NCI-H2107 treated with DMSO at 0.1 percent for 48 hours (cell line): ENCODE measurements at regions not wholly inside any gene's neighbourhood (a gene's known extent, or its start where the extent isn't known, plus 50 kb on each side); places are given as distances from the start of the nearest gene placed in this dataset.

Experiments used
- DNase-seq: peaks from one replicate; lab custom pipeline; 2025; ENCODE audit not compliant: unreplicated experiment; lab: John Stamatoyannopoulos, UW

- DNase-seq, result no peak
These were observed 169.6 kb upstream of the CLEC14A start for GRCh38 chr14:38425324-38425976.

GRCh38 chr14:38420048-38420447, 164.2 kb upstream of the CLEC14A start:
- DNase-seq, result no peak

- DNase-seq, result no peak
These were observed 163.7 kb upstream of the CLEC14A start for GRCh38 chr14:38419579-38419978.

- no peak for DNase-seq
These were observed 156.8 kb upstream of the CLEC14A start for GRCh38 chr14:38412654-38413053.

GRCh38 chr14:38410442-38410841, 154.5 kb upstream of the CLEC14A start:
- DNase-seq, result no peak

- DNase-seq, result no peak
These were observed 153.3 kb upstream of the CLEC14A start for GRCh38 chr14:38409071-38409705.

- DNase-seq, result no peak
These were observed 150.2 kb upstream of the CLEC14A start for GRCh38 chr14:38405851-38406635.

GRCh38 chr14:38404616-38405015, 148.7 kb upstream of the CLEC14A start:
- DNase-seq, result no peak

GRCh38 chr14:38404100-38404541, 148.2 kb upstream of the CLEC14A start:
- DNase-seq, result no peak

GRCh38 chr14:38400751-38401150, 144.9 kb upstream of the CLEC14A start:
- DNase-seq, result no peak

GRCh38 chr14:38399652-38400051, 143.8 kb upstream of the CLEC14A start:
- DNase-seq, result no peak

- no peak for DNase-seq
These were observed 138.9 kb upstream of the CLEC14A start for GRCh38 chr14:38394767-38395166.

- DNase-seq, result no peak
These were observed 138.2 kb upstream of the CLEC14A start for GRCh38 chr14:38394064-38394463.

GRCh38 chr14:38391334-38391733, 135.4 kb upstream of the CLEC14A start:
- DNase-seq, result no peak

- no peak for DNase-seq
These were observed 133.8 kb upstream of the CLEC14A start for GRCh38 chr14:38389681-38390080.

- no peak for DNase-seq
These were observed 131.9 kb upstream of the CLEC14A start for GRCh38 chr14:38387821-38388220.

- DNase-seq, result no peak
These were observed 129.9 kb upstream of the CLEC14A start for GRCh38 chr14:38385836-38386235.

- DNase-seq, result no peak
These were observed 129.4 kb upstream of the CLEC14A start for GRCh38 chr14:38385343-38385742.

GRCh38 chr14:38384741-38385140, 128.8 kb upstream of the CLEC14A start:
- DNase-seq, result no peak

GRCh38 chr14:38367922-38368321, 112.0 kb upstream of the CLEC14A start:
- DNase-seq, result no peak

- no peak for DNase-seq
These were observed 110.5 kb upstream of the CLEC14A start for GRCh38 chr14:38366374-38366773.

- DNase-seq, result no peak
These were observed 107.3 kb upstream of the CLEC14A start for GRCh38 chr14:38363217-38363616.
